Stomach (tissue), 8 donors: ENCODE measurements at regions not wholly inside any gene's neighbourhood (a gene's known extent, or its start where the extent isn't known, plus 50 kb on each side); places are given as distances from the start of the nearest gene placed in this dataset.

Experiments used
- DNase-seq, 2 donors: peaks; one replicate each; pipeline versions ENCODE4 v3.0.0 to v3.0.0-alpha.2; 2013 to 2019
- H3K27ac ChIP-seq, 5 donors: fragments of 200-600 bp in 4 of 5; sonication (generic) in 4 of 5; one replicate each; pipeline ENCODE4 v1.5.1; 2013 to 2019; ENCODE audit warnings: mild to moderate bottlenecking in 1 of 5, moderate library complexity in 1 of 5
- H3K27me3 ChIP-seq, 3 donors: fragments of 200-600 bp; sonication (generic); one replicate each; pipeline ENCODE4 v1.5.1; 2017 to 2019; ENCODE audit warnings: mixed run types in 1 of 3
- H3K36me3 ChIP-seq, 4 donors: fragments of 200-600 bp; sonication (generic); 1 replicate in 3 of 4; 2 replicates in 1 of 4; pipeline ENCODE4 v1.5.1; 2016 to 2019
- H3K4me1 ChIP-seq, 4 donors: fragments of 200-600 bp; sonication (generic); one replicate each; pipeline ENCODE4 v1.5.1; 2016 to 2019
- H3K4me3 ChIP-seq, 4 donors: fragments of 200-600 bp; sonication (generic) in 3 of 4; one replicate each; pipeline ENCODE4 v1.5.1; 2016 to 2019; ENCODE audit warnings: mild to moderate bottlenecking in 1 of 4
- H3K9me3 ChIP-seq, 4 donors: fragments of 200-600 bp; sonication (generic); one replicate each; pipeline ENCODE4 v1.5.1; 2016 to 2019
- EP300 ChIP-seq: sonication (generic); formaldehyde crosslinking; IDR thresholded peaks from one replicate; pipeline ENCODE4 v1.6.1; 2017; ENCODE audit warnings: antibody characterized with exemption
- POLR2A ChIP-seq, 4 donors: fragments of 450-650 bp; IDR thresholded peaks; one replicate each; pipeline ENCODE4 v1.6.1; 2016; ENCODE audit warnings: antibody characterized with exemption in 4 of 4, control low read depth in 2 of 4, mild to moderate bottlenecking in 1 of 4, moderate library complexity in 1 of 4
- POLR2AphosphoS5 ChIP-seq, 3 donors: sonication (generic); formaldehyde crosslinking; IDR thresholded peaks; one replicate each; pipeline ENCODE4 v1.6.1; 2016; ENCODE audit warnings: antibody characterized with exemption in 3 of 3
- WGBS, 5 donors: extraction: QIAGEN DNeasy Blood & Tissue Kit in 3 of 5; methylation state at CpG; one replicate each; pipeline versions ENCODE4 v1.1.5 to v1.1.7; 2013 to 2018; 5-methylcytosine and 5-hydroxymethylcytosine counted together
- intact Hi-C: fragments of 100-400 bp; cut with DNase I; formaldehyde crosslinking; loops from one replicate; pipeline ENCODE4 v1.15.1; 2023; ENCODE audit warnings: low total_unique reads
- TF ChIP-seq, protein P1 (sequence below), 7 experiments: fragments of 450-650 bp in 4 of 7; fragments of 200-600 bp in 3 of 7; sonication (generic) in 3 of 7; IDR thresholded peaks; one replicate each; pipeline ENCODE4 v1.5.1; 2016 to 2019; ENCODE audit warnings: antibody characterized with exemption in 7 of 7, control low read depth in 2 of 7, mild to moderate bottlenecking in 1 of 7
- donor health status: healthy with polysubstance abuse.
- donor health status: Bipolar disorder and iron deficiency.
- donor health status: healthy.

DNA sequence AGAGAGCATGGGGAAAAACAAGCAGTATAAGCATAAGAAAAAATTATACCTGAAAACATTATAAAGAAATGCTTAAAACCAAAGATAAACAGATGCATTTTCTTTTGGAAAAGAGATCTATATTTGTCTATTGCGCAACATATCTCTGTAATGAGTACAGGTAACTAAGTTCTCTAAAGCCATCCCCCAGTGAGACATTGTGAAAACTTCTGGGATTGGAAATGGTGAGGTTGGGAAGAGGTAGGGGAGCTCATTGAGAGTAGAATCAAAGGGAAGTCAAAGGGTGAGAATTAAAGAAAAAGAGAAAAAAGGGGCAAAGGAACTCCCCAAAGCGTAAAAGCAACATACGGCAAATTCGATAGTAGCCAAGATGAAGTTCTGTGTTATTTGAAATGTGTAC lies 257.9 kb upstream of the RBFOX1 start:
- TF ChIP-seq, protein P1, sequence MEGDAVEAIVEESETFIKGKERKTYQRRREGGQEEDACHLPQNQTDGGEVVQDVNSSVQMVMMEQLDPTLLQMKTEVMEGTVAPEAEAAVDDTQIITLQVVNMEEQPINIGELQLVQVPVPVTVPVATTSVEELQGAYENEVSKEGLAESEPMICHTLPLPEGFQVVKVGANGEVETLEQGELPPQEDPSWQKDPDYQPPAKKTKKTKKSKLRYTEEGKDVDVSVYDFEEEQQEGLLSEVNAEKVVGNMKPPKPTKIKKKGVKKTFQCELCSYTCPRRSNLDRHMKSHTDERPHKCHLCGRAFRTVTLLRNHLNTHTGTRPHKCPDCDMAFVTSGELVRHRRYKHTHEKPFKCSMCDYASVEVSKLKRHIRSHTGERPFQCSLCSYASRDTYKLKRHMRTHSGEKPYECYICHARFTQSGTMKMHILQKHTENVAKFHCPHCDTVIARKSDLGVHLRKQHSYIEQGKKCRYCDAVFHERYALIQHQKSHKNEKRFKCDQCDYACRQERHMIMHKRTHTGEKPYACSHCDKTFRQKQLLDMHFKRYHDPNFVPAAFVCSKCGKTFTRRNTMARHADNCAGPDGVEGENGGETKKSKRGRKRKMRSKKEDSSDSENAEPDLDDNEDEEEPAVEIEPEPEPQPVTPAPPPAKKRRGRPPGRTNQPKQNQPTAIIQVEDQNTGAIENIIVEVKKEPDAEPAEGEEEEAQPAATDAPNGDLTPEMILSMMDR (IDR thresholded peaks at IDR 0.05), result no peak
- TF ChIP-seq POLR2A (IDR thresholded peaks at IDR 0.05), result no peak
- TF ChIP-seq EP300, result no peak
- TF ChIP-seq POLR2AphosphoS5 (IDR thresholded peaks at IDR 0.05), result no peak
- Histone ChIP-seq H3K27me3 (no peaks in the 10 kb centered on the region), H3K4me3 (no peak overlapping the region), H3K9me3 (peaks cover 0 to 16% (median 1%) of the 10 kb centered on the region in 4 donors), H3K36me3 (no peaks in the 10 kb centered on the region), H3K27ac (no peak overlapping the region), H3K4me1 (no peaks in the 10 kb centered on the region)
- no peak for DNase-seq
- intact Hi-C loops, result no loop called here
- WGBS, 5 donors, result 91 to 98% (median 95%) methylated on average over 4 of the region's 4 CpGs

DNA sequence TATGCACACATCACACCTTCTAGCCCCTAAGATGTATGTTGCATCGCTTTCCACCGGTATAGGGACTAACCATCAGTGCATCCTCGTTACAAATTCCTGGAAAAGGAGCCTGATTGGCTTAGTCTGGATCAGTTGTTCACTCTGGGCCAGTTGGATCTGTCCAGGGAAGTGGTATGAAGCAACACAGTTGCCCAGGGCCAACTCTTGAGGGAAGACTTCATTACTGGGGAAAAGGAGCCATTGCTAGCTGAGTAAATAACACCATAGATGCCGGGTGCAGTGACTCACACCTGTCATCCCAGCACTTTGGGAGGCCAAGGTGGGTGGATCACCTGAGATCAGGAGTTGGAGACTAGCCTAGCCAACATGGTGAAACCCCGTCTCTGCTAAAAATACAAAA lies 275.2 kb upstream of the RBFOX1 start:
- 54 to 69% (median 64%) methylated on average over 5 of the region's 5 CpGs for WGBS, 5 donors
- Histone ChIP-seq H3K4me3 (no peak overlapping the region), H3K27me3 (no peaks in the 10 kb centered on the region), H3K36me3 (no peaks in the 10 kb centered on the region), H3K27ac (no peak overlapping the region), H3K4me1 (no peaks in the 10 kb centered on the region), H3K9me3 (peaks cover 0 to 4% (median 0%) of the 10 kb centered on the region in 4 donors)
- TF ChIP-seq POLR2A (IDR thresholded peaks at IDR 0.05), result no peak
- TF ChIP-seq, protein P1 (IDR thresholded peaks at IDR 0.05), result no peak
- no peak for TF ChIP-seq POLR2AphosphoS5 (IDR thresholded peaks at IDR 0.05)
- TF ChIP-seq EP300, result no peak
- intact Hi-C loops, result no loop called here
- DNase-seq, result no peak

DNA sequence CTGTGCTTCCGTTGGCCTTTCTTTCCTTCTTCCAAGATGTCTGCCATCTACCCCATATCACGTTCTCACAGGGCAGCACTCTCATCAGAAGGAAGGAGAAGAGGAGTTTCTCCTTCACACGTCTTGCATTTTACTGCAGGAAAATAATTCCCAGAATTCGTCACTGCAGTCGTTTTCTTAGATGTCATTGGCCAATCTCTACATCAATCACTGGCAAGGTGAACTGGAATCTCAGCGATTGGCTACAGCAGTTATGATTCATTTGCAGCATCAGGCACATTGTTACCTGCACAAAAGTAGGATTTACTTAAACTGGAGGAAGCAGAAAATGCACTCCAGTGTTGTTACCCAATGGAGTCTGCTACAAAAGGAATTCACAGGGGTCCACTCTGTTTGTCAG lies 277.2 kb upstream of the RBFOX1 start:
- Histone ChIP-seq H3K36me3 (no peaks in the 10 kb centered on the region), H3K4me3 (no peak overlapping the region), H3K27me3 (no peaks in the 10 kb centered on the region), H3K27ac (no peak overlapping the region), H3K9me3 (no peaks in the 10 kb centered on the region), H3K4me1 (no peaks in the 10 kb centered on the region)
- intact Hi-C loops, result no loop called here
- WGBS, 5 donors, result 59 to 78% (median 70%) methylated on average over 6 of the region's 6 CpGs
- TF ChIP-seq POLR2AphosphoS5 (IDR thresholded peaks at IDR 0.05) (no peak), POLR2A (IDR thresholded peaks at IDR 0.05) (no peak), EP300 (no peak)
- TF ChIP-seq, protein P1 (IDR thresholded peaks at IDR 0.05), result no peak
- no peak for DNase-seq

DNA sequence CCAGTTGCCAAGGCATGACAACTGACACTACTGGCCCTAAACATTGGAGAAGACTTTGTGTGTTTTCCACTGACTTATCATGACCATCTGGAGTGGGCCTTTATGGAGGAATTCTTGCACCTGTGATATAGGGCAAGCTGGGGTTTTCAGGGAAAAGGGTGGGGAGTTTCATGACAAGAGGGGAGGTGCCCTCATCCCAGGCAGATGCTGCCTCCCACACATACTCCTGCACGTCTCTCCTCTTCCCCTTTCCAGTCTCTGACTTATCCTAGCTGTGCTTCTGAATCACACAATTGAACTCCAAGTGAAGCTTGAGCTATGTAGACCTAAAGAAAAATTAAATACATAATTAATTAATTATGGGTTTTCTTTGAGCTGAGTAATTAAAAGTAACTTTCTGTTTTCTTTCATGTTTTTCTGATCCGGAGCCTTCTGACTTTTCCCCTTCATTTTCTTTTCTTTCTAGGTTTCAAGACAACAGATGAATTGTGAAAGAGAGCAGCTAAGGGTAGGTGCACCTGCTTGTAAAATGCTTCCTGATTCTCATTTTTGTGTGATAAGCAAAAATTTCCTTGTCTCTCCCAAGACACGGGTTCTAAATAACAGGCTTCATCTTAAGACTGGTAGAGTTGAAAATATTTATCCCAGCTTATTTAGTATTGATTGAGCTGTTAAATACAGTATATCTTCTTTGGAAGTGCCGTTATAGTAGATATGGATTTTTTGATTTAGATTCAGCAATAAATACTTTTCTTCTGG lies 280.9 kb upstream of the RBFOX1 start:
- H3K36me3 ChIP-seq, result no peaks in the 10 kb centered on the region
- no peak for TF ChIP-seq EP300
- no peak for TF ChIP-seq POLR2A (IDR thresholded peaks at IDR 0.05)
- TF ChIP-seq, protein P1 (IDR thresholded peaks at IDR 0.05), result no peak
- no peak for TF ChIP-seq POLR2AphosphoS5 (IDR thresholded peaks at IDR 0.05)
- intact Hi-C loops, result no loop called here
- H3K9me3 ChIP-seq, result no peaks in the 10 kb centered on the region
- no peak overlapping the region for H3K27ac ChIP-seq
- WGBS, 5 donors, result 61 to 73% (median 71%) methylated on average over 4 of the region's 4 CpGs
- H3K4me1 ChIP-seq, result no peaks in the 10 kb centered on the region
- no peak for DNase-seq
- no peaks in the 10 kb centered on the region for H3K27me3 ChIP-seq
- no peak overlapping the region for H3K4me3 ChIP-seq
